Endothelial cell of hepatic sinusoid (primary cell): ENCODE measurements at regions not wholly inside any gene's neighbourhood (a gene's known extent, or its start where the extent isn't known, plus 50 kb on each side); places are given as distances from the start of the nearest gene placed in this dataset.

ENCODE experiments used
- in situ Hi-C: cut with HindIII; loops from 2 replicates; pipeline ENCODE4 v1.10.0; 2017; ENCODE audit warnings: low sequenced_read_pairs

GRCh38 chr17:77479372-77480198 lies 338.8 kb downstream of the SEC14L1 start:
- in situ Hi-C loops = no loop called here

- in situ Hi-C loops = no loop called here
Observed at GRCh38 chr17:77480199-77480508, 339.4 kb downstream of the SEC14L1 start.

DNA sequence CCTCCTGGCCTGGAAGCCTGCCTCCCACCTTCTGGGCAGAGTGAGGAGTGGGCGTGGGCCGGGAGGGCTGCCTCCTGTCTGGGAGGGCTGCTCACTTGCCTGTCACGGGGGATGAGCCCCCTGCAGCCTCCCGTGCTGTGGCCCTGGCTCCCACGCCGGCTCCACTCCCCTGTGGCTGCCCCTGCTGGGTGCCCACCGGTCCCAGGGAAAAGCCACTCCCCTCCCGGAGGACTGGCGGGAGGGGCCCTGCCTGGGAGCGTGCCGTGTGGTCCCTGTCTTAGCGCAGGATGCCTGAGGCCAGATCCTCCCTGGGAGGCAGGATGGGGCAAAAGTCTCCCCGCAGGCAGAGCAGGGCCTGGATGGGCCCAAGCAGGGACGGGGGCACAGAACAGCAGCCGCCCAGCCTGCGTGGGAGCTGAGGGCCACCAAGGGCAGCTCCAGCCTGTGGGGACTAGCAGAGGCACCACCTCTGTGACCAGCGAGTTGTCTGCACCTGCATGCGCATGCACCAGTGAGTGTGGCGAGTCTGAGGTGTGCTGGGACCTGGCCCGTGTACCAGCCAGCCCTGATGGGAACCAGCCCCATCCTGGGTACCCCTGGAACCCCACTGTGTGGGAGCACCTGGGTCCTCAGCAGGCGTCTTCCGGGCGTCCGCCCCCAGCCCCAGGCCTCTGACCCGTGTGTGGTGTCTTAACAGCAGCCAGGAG lies 339.9 kb downstream of the SEC14L1 start:
- in situ Hi-C loops = no loop called here

DNA sequence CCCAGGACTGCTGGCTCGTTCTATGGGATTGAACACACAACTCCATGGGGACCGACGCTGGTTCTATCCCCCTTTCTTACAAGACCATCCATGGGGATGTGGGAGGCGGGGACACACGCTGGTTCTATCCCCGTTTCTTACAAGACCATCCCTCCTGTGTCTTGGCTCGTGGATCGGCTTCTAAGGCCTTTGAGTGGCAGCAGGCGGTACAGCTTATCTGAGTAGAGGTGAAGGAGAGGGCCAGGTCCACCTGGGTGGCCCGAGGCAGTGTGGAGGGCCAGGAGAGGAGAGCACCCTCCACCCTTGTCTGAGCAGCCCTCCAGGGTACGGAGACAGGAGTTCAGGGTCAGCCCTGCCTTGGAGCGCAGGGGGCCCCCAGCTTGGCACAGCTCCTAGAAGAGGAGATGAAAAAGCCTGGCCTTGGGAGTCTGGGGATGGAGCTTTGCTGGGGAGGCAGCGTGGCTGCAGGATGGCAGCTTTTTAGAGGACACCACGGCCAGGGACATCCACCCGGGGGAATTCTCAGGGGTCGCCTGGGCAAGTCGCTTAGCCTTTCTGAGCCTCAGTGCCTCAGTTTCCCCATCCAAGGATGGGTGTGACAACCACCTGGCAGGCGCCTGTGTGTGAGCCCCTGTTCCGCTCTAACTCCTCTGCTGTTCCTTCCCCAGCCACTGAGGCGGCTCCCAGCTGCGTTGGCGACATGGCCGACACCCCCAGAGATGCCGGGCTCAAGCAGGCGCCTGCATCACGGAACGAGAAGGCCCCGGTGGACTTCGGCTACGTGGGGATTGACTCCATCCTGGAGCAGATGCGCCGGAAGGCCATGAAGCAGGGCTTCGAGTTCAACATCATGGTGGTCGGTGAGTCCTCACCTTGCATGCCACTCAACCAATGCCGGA lies 341.0 kb downstream of the SEC14L1 start:
- in situ Hi-C loops = no loop called here

DNA sequence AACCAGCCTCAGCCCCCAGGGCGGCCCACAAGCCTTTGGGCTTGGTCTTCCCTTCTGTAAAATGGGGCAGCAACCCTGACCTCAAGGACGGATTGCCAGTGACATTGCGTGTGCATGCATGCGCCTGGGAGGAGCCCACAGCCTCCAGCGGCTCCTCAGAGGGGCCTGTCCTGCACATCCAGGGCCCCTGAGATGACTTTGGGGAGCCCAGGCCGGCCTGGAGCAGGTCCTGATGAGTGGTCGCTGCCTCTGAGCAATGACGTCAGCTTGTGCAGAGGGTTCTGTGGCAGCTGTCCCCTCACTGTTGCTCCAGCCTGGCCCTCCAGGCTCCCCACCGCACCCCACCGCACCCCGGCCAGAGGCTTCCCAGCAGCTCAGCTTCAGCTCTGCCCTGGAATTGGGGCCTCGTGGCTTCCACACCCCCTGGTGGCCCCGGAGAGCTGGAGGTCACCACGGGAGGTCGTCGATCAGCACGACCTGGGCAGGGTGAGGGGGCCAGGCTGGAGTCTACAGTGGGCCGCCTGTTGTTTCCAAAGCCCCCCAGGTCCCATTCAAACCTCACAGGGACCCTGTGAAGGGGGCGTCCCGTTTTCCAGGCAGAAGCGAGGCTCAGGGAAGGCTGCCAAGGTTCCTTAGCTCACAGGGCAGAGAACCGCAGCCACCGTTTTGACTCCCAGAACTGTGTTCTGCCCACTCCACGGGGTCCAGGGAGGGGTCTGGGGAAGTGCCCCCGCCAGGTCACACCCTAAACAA lies 341.8 kb downstream of the SEC14L1 start:
- in situ Hi-C loops = no loop called here

DNA sequence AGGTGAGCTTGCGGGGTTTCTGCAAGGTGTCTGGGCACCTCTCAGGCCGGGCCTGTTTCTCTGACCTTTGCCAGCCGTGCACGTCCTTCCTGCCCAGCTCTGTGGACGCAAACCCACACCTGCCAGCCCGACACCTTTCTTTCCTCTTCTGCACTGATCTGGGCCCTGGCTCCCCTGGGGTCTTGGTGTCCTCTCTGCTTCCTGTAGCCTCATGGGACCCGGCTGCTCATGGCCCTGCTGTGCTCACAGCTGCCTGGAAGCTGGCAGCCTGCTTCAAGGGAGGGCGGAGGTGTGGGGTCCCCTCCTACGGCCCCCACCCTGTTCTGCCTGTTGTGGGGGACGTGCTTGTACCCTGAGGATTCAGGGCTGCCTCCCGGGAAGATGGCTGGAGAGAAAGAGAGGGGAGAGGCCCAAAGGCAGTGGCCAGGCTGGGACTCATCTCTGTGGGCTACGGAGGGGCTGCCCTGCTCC lies 342.4 kb downstream of the SEC14L1 start:
- in situ Hi-C loops = no loop called here

- in situ Hi-C loops = no loop called here
Observed at GRCh38 chr17:77484111-77484510, 343.3 kb downstream of the SEC14L1 start.

GRCh38 chr17:77485089-77485833 lies 344.5 kb downstream of the SEC14L1 start:
- in situ Hi-C loops = no loop called here

GRCh38 chr17:77487211-77487629 lies 346.5 kb downstream of the SEC14L1 start:
- in situ Hi-C loops = no loop called here

DNA sequence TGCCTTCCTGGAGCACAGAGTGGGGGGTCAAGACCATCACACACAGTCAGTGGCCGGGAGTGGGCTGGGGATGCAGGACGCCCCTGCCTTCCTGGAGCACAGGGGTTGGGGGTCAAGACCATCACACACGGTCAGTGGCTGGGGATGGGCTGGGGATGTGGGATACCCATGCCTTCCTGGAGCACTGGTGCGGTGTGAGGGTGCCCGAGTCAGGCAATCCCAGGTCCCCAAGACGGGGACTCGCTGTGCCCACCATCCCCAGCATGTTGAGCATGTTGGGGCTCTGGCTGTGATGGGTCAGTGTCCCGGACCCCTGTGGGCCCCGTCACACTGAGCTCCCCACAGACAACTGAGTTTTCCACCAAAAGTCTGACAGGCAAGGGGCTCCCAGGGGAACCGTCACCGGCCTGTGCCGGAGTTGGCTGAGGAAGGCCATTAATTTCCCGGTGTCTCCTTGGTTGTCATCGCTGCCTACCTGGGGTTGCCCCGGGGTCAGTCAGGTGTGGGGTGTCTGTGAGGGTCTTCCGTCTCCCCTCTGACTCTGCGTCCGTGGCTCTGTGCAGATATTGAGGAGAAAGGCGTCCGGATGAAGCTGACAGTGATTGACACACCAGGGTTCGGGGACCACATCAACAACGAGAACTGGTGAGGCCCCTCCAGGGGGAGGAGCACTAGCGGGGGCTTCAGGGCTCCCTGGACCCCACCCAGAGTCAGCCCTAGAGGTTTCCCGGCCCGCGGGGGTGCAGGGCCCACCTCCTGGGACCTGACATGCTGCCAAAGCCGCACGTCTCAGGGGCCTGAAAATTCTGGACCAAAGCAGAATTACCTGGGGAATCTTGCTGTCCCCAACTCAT lies 347.1 kb downstream of the SEC14L1 start:
- in situ Hi-C loops = no loop called here

GRCh38 chr17:77488531-77489238 lies 347.9 kb downstream of the SEC14L1 start:
- in situ Hi-C loops = no loop called here

DNA sequence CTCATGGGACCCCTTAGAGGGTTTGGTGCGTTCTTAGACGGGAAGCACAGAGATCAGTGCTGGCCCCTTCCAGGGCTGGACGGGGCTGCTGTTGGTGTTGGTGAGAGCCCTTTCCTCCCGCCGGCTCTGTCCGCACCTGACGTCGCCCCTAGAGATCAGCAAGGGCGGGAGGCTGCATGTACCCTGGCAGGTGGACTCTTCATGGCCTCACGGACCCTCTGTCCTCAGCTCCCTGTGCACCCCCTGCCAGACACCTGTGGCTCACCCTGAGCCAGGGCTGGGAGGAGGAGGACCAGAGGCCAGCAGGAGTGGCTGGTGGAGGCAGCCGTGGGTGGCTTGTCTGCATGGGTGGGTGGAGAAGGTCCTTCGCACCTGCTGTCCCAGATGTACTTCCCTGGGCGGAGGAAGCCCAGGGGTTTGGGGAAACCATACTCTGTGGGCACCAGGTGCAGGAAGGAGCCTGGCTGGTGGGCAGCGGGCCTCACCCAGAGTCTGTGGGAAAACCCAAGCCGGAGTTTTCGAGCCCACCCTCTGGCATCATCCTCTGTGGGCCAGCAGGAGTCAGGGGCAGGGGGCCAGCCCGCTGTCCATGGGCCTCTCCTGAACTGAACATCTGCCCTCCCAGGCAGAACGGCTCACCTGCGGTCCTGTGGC lies 348.6 kb downstream of the SEC14L1 start:
- in situ Hi-C loops = no loop called here

GRCh38 chr17:77489893-77490255 lies 349.1 kb downstream of the SEC14L1 start:
- in situ Hi-C loops = no loop called here

DNA sequence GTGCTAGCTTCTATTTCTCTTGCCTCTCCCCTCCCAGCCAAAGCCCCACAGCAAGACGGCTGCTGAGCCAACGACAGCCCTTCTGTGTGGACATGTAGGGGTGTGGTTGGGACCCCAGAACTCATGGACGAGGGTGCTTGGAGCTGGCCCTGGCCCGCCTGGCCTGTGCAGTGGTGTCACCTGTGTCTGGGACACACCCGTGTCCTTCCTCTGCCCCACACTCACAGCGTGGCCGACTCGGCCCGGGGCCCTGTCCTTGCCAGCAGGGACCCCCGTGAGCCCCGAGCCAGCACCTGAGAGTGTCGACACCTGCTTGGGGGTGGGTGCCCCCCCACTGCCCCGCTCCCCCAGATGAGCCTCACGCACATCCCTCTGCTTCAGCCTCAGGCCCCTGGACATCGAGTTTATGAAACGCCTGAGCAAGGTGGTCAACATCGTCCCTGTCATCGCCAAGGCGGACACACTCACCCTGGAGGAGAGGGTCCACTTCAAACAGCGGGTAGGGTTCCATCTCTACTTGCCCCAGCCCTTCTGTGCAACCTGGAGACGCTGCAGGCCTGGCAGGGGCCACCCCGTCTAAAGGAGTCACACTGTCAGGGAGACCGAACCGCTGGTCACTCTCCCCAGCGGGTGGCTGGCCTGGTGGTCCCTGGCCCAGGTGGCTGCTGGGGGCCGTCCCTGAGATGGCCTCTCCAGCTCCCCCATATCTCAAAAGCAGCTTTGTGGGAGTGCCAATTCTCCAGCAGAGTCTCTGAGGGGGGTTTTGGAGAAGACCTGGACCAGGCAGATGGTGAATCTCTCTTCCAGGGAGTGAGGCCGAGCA lies 349.8 kb downstream of the SEC14L1 start:
- in situ Hi-C loops = no loop called here

GRCh38 chr17:77491921-77492445 lies 351.2 kb downstream of the SEC14L1 start:
- in situ Hi-C loops = no loop called here

DNA sequence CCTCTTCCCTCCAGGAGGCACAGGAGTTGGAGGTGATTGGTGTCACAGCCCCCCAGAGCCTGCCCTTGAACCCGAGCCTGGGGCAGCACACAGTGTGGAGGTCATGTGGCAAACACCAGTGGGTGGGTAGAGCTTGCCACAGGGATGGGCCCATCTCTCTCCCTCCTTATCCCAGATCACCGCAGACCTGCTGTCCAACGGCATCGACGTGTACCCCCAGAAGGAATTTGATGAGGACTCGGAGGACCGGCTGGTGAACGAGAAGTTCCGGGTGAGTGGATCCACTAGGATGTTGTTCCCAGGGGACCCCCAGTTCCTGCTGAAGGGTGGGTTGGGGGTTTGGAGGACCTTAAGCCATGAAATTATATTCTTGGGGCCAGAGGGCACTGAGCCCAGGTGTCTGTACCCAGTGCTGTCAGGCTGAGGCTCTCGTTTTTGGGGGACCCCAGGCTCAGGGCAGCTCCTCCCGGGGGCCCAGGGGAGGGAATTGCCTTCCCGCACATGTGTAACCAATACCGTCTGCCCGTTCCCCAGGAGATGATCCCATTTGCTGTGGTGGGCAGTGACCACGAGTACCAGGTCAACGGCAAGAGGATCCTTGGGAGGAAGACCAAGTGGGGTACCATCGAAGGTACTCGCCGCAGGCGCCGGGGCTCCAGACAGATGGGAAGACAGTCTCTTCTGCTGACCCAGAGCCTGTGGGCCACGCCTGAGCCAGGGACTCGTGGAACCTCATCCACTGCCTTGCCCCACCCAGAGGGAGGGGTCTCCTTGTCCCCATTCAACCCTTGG lies 351.9 kb downstream of the SEC14L1 start:
- in situ Hi-C loops = no loop called here
